K562 (cell line): ENCODE measurements at regions not wholly inside any gene's neighbourhood (a gene's known extent, or its start where the extent isn't known, plus 50 kb on each side); places are given as distances from the start of the nearest gene placed in this dataset.

Experiments
- ATAC-seq: fragments of 200-7000 bp; cut with Tn5 transposase; 3 replicates; pipeline ENCODE4 v1.9.1; 2020; ENCODE audit warnings: moderate library complexity
- BruUV-seq: library from RNA; stranded (reverse); fragments of 400-500 nt; replicated peaks from 2 replicates; lab custom pipeline; 2021; lab: Mats Ljungman, UMichigan
- CTCF ChIA-PET: fragments of 300-600 bp; formaldehyde crosslinking; extraction: SDS; loops from one replicate; lab custom pipeline; 2021; ENCODE audit warnings: low intra/inter-chr PET ratio; lab: Yijun Ruan, JAX
- POLR2A ChIA-PET: fragments of 300-600, 350-650 bp; sonication (Branson Sonifier 250); formaldehyde crosslinking; extraction: SDS; loops from one replicate; lab custom pipeline; 2021; ENCODE audit warnings: antibody characterized with exemption, inconsistent platforms; lab: Yijun Ruan, JAX
- DNase-seq, 4 experiments: peaks; one replicate each; pipeline versions ENCODE4 v3.0.0 to v3.0.0-alpha.2; 2011 to 2018; ENCODE audit warnings: low spot score in 3 of 4, mixed read lengths in 3 of 4; ENCODE audit errors: extremely low read depth in 1 of 4
- FAIRE-seq: peaks from 2 replicates; lab custom pipeline; 2011; peaks lifted over from hg19 to GRCh38; lab: Jason Lieb, UNC
- H2AFZ ChIP-seq: 2 replicates; pipeline ENCODE4 v1.6.0; 2011; ENCODE audit warnings: low read depth, low read length, control low read depth, inconsistent platforms
- H3K27ac ChIP-seq: fragments of 200-600 bp; 3 replicates; pipeline ENCODE4 v1.8.0; 2011; ENCODE audit warnings: low read depth, mild to moderate bottlenecking, control low read depth, inconsistent platforms, low read length, moderate library complexity, mixed read lengths; ENCODE audit errors: extremely low read depth
- H3K27me3 ChIP-seq, 2 experiments: fragments of 300-600 bp in 1 of 2; 2 replicates in 1 of 2; 3 replicates in 1 of 2; pipeline versions ENCODE4 v1.6.0 to v1.8.0; 2011; ENCODE audit warnings: inconsistent platforms in 2 of 2, low read length in 2 of 2, mild to moderate bottlenecking in 1 of 2, mixed read lengths in 1 of 2, moderate library complexity in 1 of 2; ENCODE audit not compliant: control insufficient read depth in 2 of 2, insufficient read depth in 2 of 2
- H3K36me3 ChIP-seq: fragments of 300-600 bp; 3 replicates; pipeline ENCODE4 v1.8.0; 2011; ENCODE audit warnings: mild to moderate bottlenecking, low read length, inconsistent platforms; ENCODE audit not compliant: control insufficient read depth, insufficient read depth
- H3K4me1 ChIP-seq, 2 experiments: fragments of 200-600 bp in 1 of 2; replicated peaks in 1 of 2; 2 replicates in 1 of 2; 3 replicates in 1 of 2; pipeline versions ENCODE4 v1.5.1 to v1.8.0; 2011; ENCODE audit warnings: inconsistent platforms in 2 of 2, low read length in 2 of 2, mild to moderate bottlenecking in 1 of 2, mixed read lengths in 1 of 2, moderate library complexity in 1 of 2; ENCODE audit not compliant: control insufficient read depth in 2 of 2, insufficient read depth in 2 of 2
- H3K4me2 ChIP-seq: 2 replicates; pipeline ENCODE4 v1.6.1; 2011; ENCODE audit warnings: low read length, control low read depth, inconsistent platforms, mixed read lengths; ENCODE audit not compliant: insufficient read depth
- H3K4me3 ChIP-seq: fragments of 200-600 bp; sonication (generic), shearing (Covaris generic); 2 replicates; pipeline ENCODE4 v1.5.1; 2016; ENCODE audit warnings: control low read depth, inconsistent platforms
- H3K79me2 ChIP-seq: fragments of 200-600 bp; 3 replicates; pipeline ENCODE4 v1.8.0; 2011; ENCODE audit warnings: low read length, inconsistent platforms; ENCODE audit not compliant: control insufficient read depth, insufficient read depth
- H3K9ac ChIP-seq, 2 experiments: 2 replicates each; pipeline versions ENCODE4 v1.6.0 to v1.6.1; 2011; ENCODE audit warnings: low read depth in 2 of 2, low read length in 2 of 2, control low read depth in 1 of 2, inconsistent platforms in 1 of 2, mild to moderate bottlenecking in 1 of 2, mixed read lengths in 1 of 2; ENCODE audit not compliant: insufficient read depth in 1 of 2
- H3K9me1 ChIP-seq: one replicate; pipeline ENCODE4 v1.6.0; 2011; ENCODE audit warnings: inconsistent platforms, mild to moderate bottlenecking, low read length, moderate library complexity; ENCODE audit not compliant: control insufficient read depth, insufficient read depth
- H3K9me3 ChIP-seq: replicated peaks from 2 replicates; pipeline ENCODE4 v1.5.1; 2011; ENCODE audit warnings: low read depth, low read length, inconsistent platforms; ENCODE audit not compliant: control insufficient read depth, insufficient read depth
- H4K20me1 ChIP-seq: replicated peaks from 2 replicates; pipeline ENCODE4 v1.6.1; 2011; ENCODE audit warnings: low read length, inconsistent platforms, mixed read lengths; ENCODE audit not compliant: control insufficient read depth, insufficient read depth
- CAMTA2 ChIP-seq: fragments of 250-450 bp; sonication (Bioruptor Pico); conservative IDR thresholded peaks from 2 replicates; pipeline ENCODE4 v1.5.1; 2022
- DNMT1 ChIP-seq: fragments of 450-650 bp; IDR thresholded peaks from 2 replicates; pipeline ENCODE4 v1.6.1; 2016; ENCODE audit warnings: antibody characterized with exemption, mild to moderate bottlenecking
- FOS ChIP-seq: IDR thresholded peaks from 3 replicates; pipeline ENCODE4 v1.6.1; 2011; ENCODE audit not compliant: insufficient read length; ENCODE audit errors: extremely low read depth
- IFI16 ChIP-seq: fragments of 250-450 bp; sonication (Bioruptor Pico); IDR thresholded peaks from 2 replicates; pipeline ENCODE4 v2.1.2; 2022; ENCODE audit warnings: mild to moderate bottlenecking, inconsistent platforms
- SNRNP70 ChIP-seq: fragments of 200-400 bp; formaldehyde crosslinking; optimal IDR thresholded peaks from 2 replicates; pipeline ENCODE3; 2017; ENCODE audit warnings: low read depth, low read length
- TSC22D4 ChIP-seq: fragments of 450-650 bp; IDR thresholded peaks from 2 replicates; pipeline ENCODE4 v1.6.1; 2016; ENCODE audit warnings: missing genetic modification characterization, missing biosample characterization, control low read depth
- U2AF2 ChIP-seq: fragments of 200-400 bp; formaldehyde crosslinking; optimal IDR thresholded peaks from 2 replicates; pipeline ENCODE3; 2017; ENCODE audit warnings: low read depth, mild to moderate bottlenecking, low read length
- ZNF133 ChIP-seq: fragments of 250-450 bp; sonication (Bioruptor Pico); IDR thresholded peaks from 2 replicates; pipeline ENCODE4 v1.4.0; 2020; ENCODE audit warnings: mild to moderate bottlenecking
- WGBS: fragments of 100-300 bp; shearing (Covaris generic); methylation state at CpG from one replicate; pipeline ENCODE4 v1.1.6; 2016; ENCODE audit warnings: low coverage, mixed read lengths; ENCODE audit not compliant: insufficient coverage; ENCODE audit errors: missing lambda C conversion rate; 5-methylcytosine and 5-hydroxymethylcytosine counted together
- in situ Hi-C: fragments of 300-500 bp; cut with MboI; formaldehyde crosslinking; loops from 4 replicates; pipeline ENCODE4 v1.15.0; 2018; ENCODE audit warnings: inconsistent platforms, mixed read lengths
- intact Hi-C: fragments of 100-400 bp; cut with micrococcal nuclease; formaldehyde crosslinking; loops from 2 replicates; pipeline ENCODE4 v1.14.2; 2022
- TF ChIP-seq, protein P1 (sequence below): sonication (generic); formaldehyde crosslinking; IDR thresholded peaks from 2 replicates; pipeline ENCODE4 v1.8.0; 2022; ENCODE audit warnings: missing genetic modification reagents, mild to moderate bottlenecking, borderline replicate concordance
- TF ChIP-seq, protein P2 (sequence below): sonication (generic); formaldehyde crosslinking; IDR thresholded peaks from 2 replicates; pipeline ENCODE4 v1.9.0; 2022; ENCODE audit warnings: mild to moderate bottlenecking, missing genetic modification reagents
- TF ChIP-seq, protein P3 (sequence below): fragments of 250-450 bp; sonication (Bioruptor Pico); IDR thresholded peaks from 2 replicates; pipeline ENCODE4 v1.5.0; 2021; ENCODE audit warnings: mild to moderate bottlenecking, moderate library complexity
- TF ChIP-seq, protein P4 (sequence below): sonication (generic); formaldehyde crosslinking; IDR thresholded peaks from 2 replicates; pipeline ENCODE4 v1.8.0; 2022; ENCODE audit warnings: mild to moderate bottlenecking, missing genetic modification reagents

DNA sequence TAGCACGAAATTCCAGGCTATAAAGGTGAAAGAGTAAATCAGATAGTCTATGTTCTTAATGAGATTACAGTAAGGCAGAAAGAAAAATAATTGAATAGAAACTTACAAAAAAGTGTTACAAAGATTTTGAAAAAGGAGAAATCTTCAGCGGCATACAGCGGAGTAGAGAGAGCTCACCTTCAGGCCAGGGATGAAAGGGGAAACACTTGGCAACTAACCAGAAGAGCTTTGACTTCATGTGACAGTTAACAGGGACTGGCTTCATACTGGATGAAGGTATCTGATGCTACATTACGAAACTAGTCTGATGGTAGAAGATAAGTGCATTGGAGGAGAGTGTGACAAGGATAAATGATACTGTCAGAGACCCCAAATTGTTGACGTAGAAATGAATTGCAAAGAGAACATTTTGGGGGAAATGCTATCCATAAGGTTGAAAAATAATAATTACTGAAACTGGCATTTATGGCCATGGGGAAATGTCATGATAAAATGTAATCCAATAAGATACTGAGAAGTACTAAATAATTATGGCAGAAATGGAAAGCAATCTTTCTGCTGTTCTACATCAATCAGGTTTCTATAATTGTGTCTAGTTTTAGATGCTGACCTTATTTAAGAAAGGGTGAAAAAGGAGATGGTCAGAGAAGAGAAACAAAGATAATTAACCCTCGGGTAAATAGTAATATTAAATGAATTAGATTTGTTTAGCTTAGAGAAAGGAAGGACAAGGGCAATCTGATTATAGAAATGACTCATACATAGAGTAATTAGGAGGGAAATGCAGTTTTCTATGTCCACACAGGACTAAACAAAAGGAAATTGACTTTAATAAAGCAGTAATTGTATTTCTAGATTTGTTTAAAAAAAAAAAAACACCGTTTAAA, 808.7 kb downstream of the NCAM2 start:
- BruUV-seq, result no TSS peak
- DNase-seq (no peak), FAIRE-seq (no peak), ATAC-seq (no peak)
- H3K4me3 ChIP-seq, result no peak overlapping the region
- no peaks in the 10 kb centered on the region for H3K9me3 ChIP-seq
- WGBS, result 2% methylated on average over 7 of the region's 7 CpGs
- no peaks in the 10 kb centered on the region for H3K79me2 ChIP-seq
- H3K9ac ChIP-seq, result no peak overlapping the region
- no peaks in the 10 kb centered on the region for H3K4me1 ChIP-seq
- no peak overlapping the region for H2AFZ ChIP-seq
- CTCF ChIA-PET, result no interaction called here
- TF ChIP-seq IFI16 (CRISPR knock-in tag) (no peak), DNMT1 (no peak), TSC22D4 (tag) (no peak), ZNF133 (CRISPR knock-in tag) (no peak), FOS (no peak), SNRNP70 (no peak), U2AF2 (no peak), CAMTA2 (CRISPR knock-in tag) (no peak)
- TF ChIP-seq, protein P1, sequence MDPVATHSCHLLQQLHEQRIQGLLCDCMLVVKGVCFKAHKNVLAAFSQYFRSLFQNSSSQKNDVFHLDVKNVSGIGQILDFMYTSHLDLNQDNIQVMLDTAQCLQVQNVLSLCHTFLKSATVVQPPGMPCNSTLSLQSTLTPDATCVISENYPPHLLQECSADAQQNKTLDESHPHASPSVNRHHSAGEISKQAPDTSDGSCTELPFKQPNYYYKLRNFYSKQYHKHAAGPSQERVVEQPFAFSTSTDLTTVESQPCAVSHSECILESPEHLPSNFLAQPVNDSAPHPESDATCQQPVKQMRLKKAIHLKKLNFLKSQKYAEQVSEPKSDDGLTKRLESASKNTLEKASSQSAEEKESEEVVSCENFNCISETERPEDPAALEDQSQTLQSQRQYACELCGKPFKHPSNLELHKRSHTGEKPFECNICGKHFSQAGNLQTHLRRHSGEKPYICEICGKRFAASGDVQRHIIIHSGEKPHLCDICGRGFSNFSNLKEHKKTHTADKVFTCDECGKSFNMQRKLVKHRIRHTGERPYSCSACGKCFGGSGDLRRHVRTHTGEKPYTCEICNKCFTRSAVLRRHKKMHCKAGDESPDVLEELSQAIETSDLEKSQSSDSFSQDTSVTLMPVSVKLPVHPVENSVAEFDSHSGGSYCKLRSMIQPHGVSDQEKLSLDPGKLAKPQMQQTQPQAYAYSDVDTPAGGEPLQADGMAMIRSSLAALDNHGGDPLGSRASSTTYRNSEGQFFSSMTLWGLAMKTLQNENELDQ (CRISPR knock-in tag), result no peak
- TF ChIP-seq, protein P2, sequence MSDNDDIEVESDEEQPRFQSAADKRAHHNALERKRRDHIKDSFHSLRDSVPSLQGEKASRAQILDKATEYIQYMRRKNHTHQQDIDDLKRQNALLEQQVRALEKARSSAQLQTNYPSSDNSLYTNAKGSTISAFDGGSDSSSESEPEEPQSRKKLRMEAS (CRISPR knock-in tag), result no peak
- TF ChIP-seq, protein P3, sequence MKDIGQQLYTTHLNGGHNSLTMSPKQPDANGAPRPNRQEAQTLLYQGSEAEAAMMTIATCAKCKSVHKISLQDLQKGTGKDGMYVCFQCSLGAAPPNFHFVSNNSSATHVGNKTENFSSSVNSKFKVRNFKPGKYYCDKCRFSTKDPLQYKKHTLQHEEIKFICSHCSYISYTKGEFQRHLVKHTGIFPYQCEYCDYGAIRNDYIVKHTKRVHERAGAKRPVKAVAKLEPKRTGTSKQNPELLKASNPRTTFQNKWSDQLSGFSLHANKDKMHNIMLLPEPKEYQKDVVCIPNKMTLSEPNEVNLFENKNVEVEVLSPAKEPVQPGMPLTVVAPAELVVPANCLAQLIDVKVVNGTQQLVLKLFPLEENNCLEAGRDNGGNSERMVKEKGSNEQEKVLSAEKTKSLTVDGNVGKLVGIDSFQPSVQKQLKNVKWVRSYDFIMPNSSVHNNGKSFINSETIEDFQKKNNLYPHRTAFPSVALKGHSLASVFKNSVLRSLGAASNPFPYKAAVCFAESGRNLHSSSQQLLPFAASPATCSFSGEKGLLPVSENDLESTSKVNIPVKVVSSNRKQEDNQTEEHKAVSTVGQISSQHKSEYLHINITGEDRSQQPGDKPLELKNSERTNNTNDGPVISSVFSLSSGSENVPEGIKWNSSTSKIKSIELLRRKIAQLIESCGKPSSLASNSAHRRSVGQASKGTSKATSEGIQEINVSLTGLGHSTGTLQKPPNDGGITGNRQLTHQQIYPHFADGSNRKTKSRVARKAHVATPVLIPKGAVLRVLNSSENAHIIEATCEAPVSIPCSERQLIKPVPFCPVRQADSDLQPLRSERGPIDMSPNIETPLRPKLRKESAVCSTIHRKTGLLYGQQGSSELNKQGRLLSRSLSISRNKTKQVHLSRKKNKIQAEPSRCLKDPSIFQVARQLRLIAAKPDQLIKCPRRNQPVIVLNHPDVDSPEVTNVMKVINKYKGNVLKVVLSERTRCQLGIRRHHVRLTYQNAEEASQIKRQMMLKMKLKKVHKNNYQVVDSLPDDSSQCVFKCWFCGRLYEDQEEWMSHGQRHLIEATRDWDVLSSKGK (CRISPR knock-in tag), result no peak
- TF ChIP-seq, protein P4, sequence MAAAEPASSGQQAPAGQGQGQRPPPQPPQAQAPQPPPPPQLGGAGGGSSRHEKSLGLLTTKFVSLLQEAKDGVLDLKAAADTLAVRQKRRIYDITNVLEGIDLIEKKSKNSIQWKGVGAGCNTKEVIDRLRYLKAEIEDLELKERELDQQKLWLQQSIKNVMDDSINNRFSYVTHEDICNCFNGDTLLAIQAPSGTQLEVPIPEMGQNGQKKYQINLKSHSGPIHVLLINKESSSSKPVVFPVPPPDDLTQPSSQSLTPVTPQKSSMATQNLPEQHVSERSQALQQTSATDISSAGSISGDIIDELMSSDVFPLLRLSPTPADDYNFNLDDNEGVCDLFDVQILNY (CRISPR knock-in tag), result no peak
- no peaks in the 10 kb centered on the region for H3K27me3 ChIP-seq
- intact Hi-C loops (no loop called here), in situ Hi-C loops (no loop called here)
- H4K20me1 ChIP-seq, result no peaks in the 10 kb centered on the region
- H3K27ac ChIP-seq, result no peak overlapping the region
- H3K4me2 ChIP-seq, result no peak overlapping the region
- POLR2A ChIA-PET, result no interaction called here
- no peaks in the 10 kb centered on the region for H3K9me1 ChIP-seq
- H3K36me3 ChIP-seq, result no peaks in the 10 kb centered on the region
